H1 (cell line): ENCODE measurements at regions not wholly inside any gene's neighbourhood (a gene's known extent, or its start where the extent isn't known, plus 50 kb on each side); places are given as distances from the start of the nearest gene placed in this dataset.

Source experiments
- CTCF ChIA-PET: fragments of 300-600 bp; sonication (Branson Sonifier 250); formaldehyde crosslinking; loops from one replicate; lab custom pipeline; 2021; ENCODE audit not compliant: partially characterized antibody; lab: Charles Lee
- POLR2A ChIA-PET: fragments of 300-600 bp; sonication (Branson Sonifier 250); formaldehyde crosslinking; loops from one replicate; lab custom pipeline; 2021; ENCODE audit warnings: inconsistent platforms; ENCODE audit not compliant: partially characterized antibody; lab: Charles Lee
- DNase-seq, 2 experiments: peaks; one replicate each; pipeline versions ENCODE4 v3.0.0 to v3.0.0-alpha.2; 2010 to 2022; ENCODE audit warnings: low spot score in 2 of 2, low read depth in 1 of 2, mixed read lengths in 1 of 2
- FAIRE-seq: peaks from 2 replicates; lab custom pipeline; 2011; peaks lifted over from hg19 to GRCh38; lab: Jason Lieb, UNC
- H2AFZ ChIP-seq: 2 replicates; pipeline ENCODE4 v1.8.1; 2012; ENCODE audit warnings: low read length, inconsistent platforms
- H2AK5ac ChIP-seq: 2 replicates; pipeline ENCODE4 v1.6.1; 2013; ENCODE audit warnings: low read depth, low read length
- H2BK120ac ChIP-seq: replicated peaks from 2 replicates; pipeline ENCODE3; 2013; ENCODE audit warnings: low read depth, low read length, inconsistent platforms
- H2BK12ac ChIP-seq: 2 replicates; pipeline ENCODE4 v1.6.1; 2013; ENCODE audit warnings: low read depth, low read length
- H2BK15ac ChIP-seq: 2 replicates; pipeline ENCODE4 v1.6.1; 2013; ENCODE audit warnings: low read length
- H2BK20ac ChIP-seq: 2 replicates; pipeline ENCODE4 v1.6.1; 2013; ENCODE audit warnings: low read length
- H2BK5ac ChIP-seq: 2 replicates; pipeline ENCODE4 v1.6.1; 2013; ENCODE audit warnings: low read depth, low read length
- H3K14ac ChIP-seq: 2 replicates; pipeline ENCODE4 v1.6.1; 2013; ENCODE audit warnings: inconsistent platforms; ENCODE audit not compliant: insufficient read length
- H3K18ac ChIP-seq: 2 replicates; pipeline ENCODE4 v1.6.1; 2013; ENCODE audit warnings: low read length; ENCODE audit errors: extremely low read depth
- H3K23ac ChIP-seq: 2 replicates; pipeline ENCODE4 v1.6.1; 2013; ENCODE audit warnings: inconsistent platforms; ENCODE audit not compliant: insufficient read length
- H3K23me2 ChIP-seq: 2 replicates; pipeline ENCODE4 v1.6.1; 2013; ENCODE audit warnings: low read depth, low read length
- H3K27ac ChIP-seq: 2 replicates; pipeline ENCODE4 v1.6.1; 2011; ENCODE audit warnings: low read depth, low read length, inconsistent platforms
- H3K27me3 ChIP-seq, 4 experiments: replicated peaks in 1 of 4; 1 replicate in 1 of 4; 2 replicates in 3 of 4; pipeline versions ENCODE4 v1.6.1 to v1.8.1; 2011 to 2013; ENCODE audit warnings: low read length in 3 of 4, mild to moderate bottlenecking in 3 of 4, inconsistent platforms in 2 of 4, mixed read lengths in 2 of 4, moderate library complexity in 1 of 4; ENCODE audit not compliant: control insufficient read depth in 3 of 4, insufficient read depth in 3 of 4; ENCODE audit errors: extremely low read depth in 1 of 4
- H3K36me3 ChIP-seq, 4 experiments: 2 replicates each; pipeline versions ENCODE4 v1.6.1 to v1.8.1; 2011 to 2013; ENCODE audit warnings: mild to moderate bottlenecking in 4 of 4, low read length in 3 of 4, moderate library complexity in 2 of 4, control low read depth in 1 of 4, inconsistent platforms in 1 of 4; ENCODE audit not compliant: insufficient read depth in 4 of 4, control insufficient read depth in 2 of 4
- H3K4ac ChIP-seq: replicated peaks from 2 replicates; pipeline ENCODE3; 2013; ENCODE audit warnings: low read length, low read depth, mixed read lengths, inconsistent platforms; ENCODE audit not compliant: insufficient read length
- H3K4me1 ChIP-seq, 4 experiments: replicated peaks in 1 of 4; 1 replicate in 1 of 4; 2 replicates in 3 of 4; pipeline versions ENCODE4 v1.6.1 to v1.8.1; 2011 to 2013; ENCODE audit warnings: low read length in 3 of 4, inconsistent platforms in 2 of 4, mixed read lengths in 1 of 4; ENCODE audit not compliant: insufficient read depth in 4 of 4, control insufficient read depth in 3 of 4
- H3K4me2 ChIP-seq, 2 experiments: 2 replicates each; pipeline versions ENCODE4 v1.6.1 to v1.8.1; 2011 to 2013; ENCODE audit warnings: low read depth in 2 of 2, low read length in 2 of 2, control low read depth in 1 of 2, inconsistent platforms in 1 of 2, mild to moderate bottlenecking in 1 of 2; ENCODE audit not compliant: insufficient read depth in 1 of 2
- H3K4me3 ChIP-seq, 4 experiments: fragments of 200-600, 300-600 bp in 1 of 4; sonication (generic), shearing (Covaris generic), sonication (Bioruptor Twin) in 1 of 4; 2 replicates each; pipeline versions ENCODE4 v1.5.1 to v1.8.1; 2011 to 2016; ENCODE audit warnings: low read length in 4 of 4, low read depth in 3 of 4, control low read depth in 2 of 4, inconsistent platforms in 2 of 4, mild to moderate bottlenecking in 2 of 4, mixed read lengths in 1 of 4, moderate library complexity in 1 of 4; ENCODE audit not compliant: insufficient read depth in 2 of 4; ENCODE audit errors: extremely low read depth in 1 of 4
- H3K56ac ChIP-seq: replicated peaks from 2 replicates; pipeline ENCODE3; 2013; ENCODE audit warnings: low read depth, mild to moderate bottlenecking, mixed read lengths, low read length, inconsistent platforms; ENCODE audit not compliant: insufficient read length
- H3K79me1 ChIP-seq: 2 replicates; pipeline ENCODE4 v1.6.1; 2013; ENCODE audit warnings: low read depth, low read length, control low read depth
- H3K79me2 ChIP-seq, 2 experiments: 2 replicates each; pipeline versions ENCODE4 v1.6.1 to v1.8.1; 2012 to 2013; ENCODE audit warnings: low read length in 2 of 2, mild to moderate bottlenecking in 2 of 2, inconsistent platforms in 1 of 2; ENCODE audit not compliant: insufficient read depth in 2 of 2, control insufficient read depth in 1 of 2
- H3K9ac ChIP-seq, 4 experiments: replicated peaks in 1 of 4; 1 replicate in 1 of 4; 2 replicates in 3 of 4; pipeline versions ENCODE4 v1.6.1 to v1.8.1; 2011 to 2013; ENCODE audit warnings: low read depth in 3 of 4, low read length in 3 of 4, control low read depth in 2 of 4, mild to moderate bottlenecking in 2 of 4, moderate library complexity in 2 of 4, inconsistent platforms in 1 of 4; ENCODE audit errors: extremely low read depth in 1 of 4
- H3K9me3 ChIP-seq, 2 experiments: 2 replicates each; pipeline versions ENCODE4 v1.6.1 to v1.8.1; 2012 to 2013; ENCODE audit warnings: mild to moderate bottlenecking in 2 of 2, moderate library complexity in 2 of 2, control low read depth in 1 of 2, inconsistent platforms in 1 of 2, low read depth in 1 of 2, low read length in 1 of 2, mixed read lengths in 1 of 2; ENCODE audit not compliant: insufficient read depth in 2 of 2
- H4K20me1 ChIP-seq, 2 experiments: replicated peaks in 1 of 2; 2 replicates each; pipeline versions ENCODE3 to v1.8.1; 2011 to 2013; ENCODE audit warnings: inconsistent platforms in 2 of 2, low read length in 2 of 2, mild to moderate bottlenecking in 1 of 2; ENCODE audit not compliant: insufficient read depth in 2 of 2, control insufficient read depth in 1 of 2
- H4K5ac ChIP-seq: 2 replicates; pipeline ENCODE4 v1.6.1; 2013; ENCODE audit warnings: low read length, low read depth, mixed read lengths, inconsistent platforms; ENCODE audit not compliant: insufficient read length
- H4K8ac ChIP-seq: 2 replicates; pipeline ENCODE4 v1.8.0; 2013; ENCODE audit warnings: mild to moderate bottlenecking, moderate library complexity, low read length, inconsistent platforms; ENCODE audit not compliant: insufficient read depth; ENCODE audit errors: extremely low read depth
- H4K91ac ChIP-seq: replicated peaks from 2 replicates; pipeline ENCODE3; 2013; ENCODE audit warnings: low read length, mixed read lengths, inconsistent platforms; ENCODE audit not compliant: insufficient read length
- BRCA1 ChIP-seq: IDR thresholded peaks from 2 replicates; pipeline ENCODE4 v1.6.1; 2012; ENCODE audit warnings: low read depth, low read length, improper control_type of control experiment
- CBX8 ChIP-seq: fragments of 300-800, 300-1000 bp; sonication (generic); IDR thresholded peaks from 2 replicates; pipeline ENCODE4 v1.7.1; 2016; ENCODE audit warnings: low read depth, low read length, borderline replicate concordance
- CREB1 ChIP-seq: IDR thresholded peaks from 2 replicates; pipeline ENCODE4 v1.6.1; 2012; ENCODE audit warnings: inconsistent platforms
- EZH2 ChIP-seq: fragments of 200-600 bp; sonication (generic); IDR thresholded peaks from 2 replicates; pipeline ENCODE4 v1.7.1; 2012; ENCODE audit warnings: low read depth, mild to moderate bottlenecking, moderate library complexity, low read length, inconsistent platforms; ENCODE audit not compliant: severe bottlenecking
- JUND ChIP-seq: IDR thresholded peaks from 2 replicates; pipeline ENCODE4 v1.6.1; 2011; ENCODE audit warnings: mild to moderate bottlenecking, improper control_type of control experiment, low read length
- PHF8 ChIP-seq: fragments of 200-600 bp; sonication (generic); conservative IDR thresholded peaks from 2 replicates; pipeline ENCODE4 v1.7.1; 2012; ENCODE audit warnings: low read depth, mild to moderate bottlenecking, inconsistent platforms, low read length, moderate library complexity
- SP4 ChIP-seq: IDR thresholded peaks from 2 replicates; pipeline ENCODE4 v1.6.1; 2012; ENCODE audit warnings: low read length, inconsistent platforms
- YY1 ChIP-seq: IDR thresholded peaks from 2 replicates; pipeline ENCODE4 v1.6.1; 2011; ENCODE audit warnings: low read depth, mild to moderate bottlenecking, low read length
- WGBS, 2 experiments: shearing (Covaris generic) in 1 of 2; methylation state at CpG; one replicate each; pipeline versions ENCODE4 v1.1.6 to v1.1.7; 2013 to 2015; ENCODE audit warnings: low lambda C conversion rate in 2 of 2, mixed read lengths in 2 of 2, inconsistent platforms in 1 of 2, low coverage in 1 of 2, missing lambda C conversion rate in 1 of 2; ENCODE audit not compliant: insufficient replicate concordance in 2 of 2, insufficient coverage in 1 of 2, insufficient read length in 1 of 2; ENCODE audit errors: extremely low coverage in 1 of 2, missing lambda C conversion rate in 1 of 2; 5-methylcytosine and 5-hydroxymethylcytosine counted together

- Histone ChIP-seq H3K79me1 (no peaks in the 10 kb centered on the region), H3K27ac (no peak overlapping the region), H3K27me3 (no peaks in the 10 kb centered on the region), H3K4me2 (no peak overlapping the region), H4K5ac (no peak overlapping the region), H2BK15ac (no peak overlapping the region), H4K20me1 (no peaks in the 10 kb centered on the region), H3K14ac (no peak overlapping the region), H3K9ac (no peak overlapping the region), H3K9me3 (no peaks in the 10 kb centered on the region), H3K23me2 (no peaks in the 10 kb centered on the region), H3K23ac (no peak overlapping the region), H3K36me3 (no peaks in the 10 kb centered on the region), H3K56ac (no peak overlapping the region), H3K79me2 (no peaks in the 10 kb centered on the region), H2BK5ac (no peak overlapping the region), H2AFZ (no peak overlapping the region), H4K8ac (no peak overlapping the region), H3K4ac (no peak overlapping the region), H3K4me1 (no peaks in the 10 kb centered on the region), H2BK120ac (no peak overlapping the region), H2AK5ac (no peak overlapping the region), H2BK12ac (no peak overlapping the region), H3K18ac (no peak overlapping the region), H4K91ac (no peak overlapping the region), H2BK20ac (no peak overlapping the region), H3K4me3 (no peak overlapping the region)
- ChIA-PET POLR2A (interaction anchor here (0.6 kb wide), 1 partner anchor 1884 kb away, joined by 3 read pairs; no protein-coding TSS in a partner anchor), CTCF (interaction anchor here (1.1 kb wide), 1 partner anchor 73 kb away, joined by 3 read pairs; no protein-coding TSS in a partner anchor)
- FAIRE-seq (no peak), DNase-seq (no peak)
- 88% methylated on average over 7 of the region's 7 CpGs; no CpG with 5 or more reads in 1 of the 2 experiments for WGBS, 2 experiments
- TF ChIP-seq SP4 (no peak), CBX8 (no peak), PHF8 (no peak), BRCA1 (no peak), CREB1 (no peak), EZH2 (no peak), YY1 (no peak), JUND (no peak)
Observed at GRCh38 chr5:167123126-167123525, 1168.3 kb upstream of the WWC1 start.
